GM12865 (cell line): ENCODE measurements at regions not wholly inside any gene's neighbourhood (a gene's known extent, or its start where the extent isn't known, plus 50 kb on each side); places are given as distances from the start of the nearest gene placed in this dataset.
A peak's percentile ranks its signal among the peaks of the same experiment; 100 is the strongest.

Source experiments
- DNase-seq: peaks from one replicate; pipeline ENCODE4 v3.0.0; 2010; ENCODE audit warnings: low read depth
- H3K4me3 ChIP-seq: 2 replicates; pipeline ENCODE4 v1.5.1; 2011; ENCODE audit warnings: mild to moderate bottlenecking, low read depth, low read length, control low read depth
- TF ChIP-seq, protein P1 (sequence below): IDR thresholded peaks from 2 replicates; pipeline ENCODE4 v1.5.1; 2011; ENCODE audit warnings: low read length, control low read depth, low read depth, inconsistent platforms; ENCODE audit not compliant: insufficient read depth; ENCODE audit errors: missing control alignments

GRCh38 chr10:14468023-14468441, 137.3 kb upstream of the FRMD4A start:
- no peak overlapping the region for H3K4me3 ChIP-seq
- TF ChIP-seq, protein P1, sequence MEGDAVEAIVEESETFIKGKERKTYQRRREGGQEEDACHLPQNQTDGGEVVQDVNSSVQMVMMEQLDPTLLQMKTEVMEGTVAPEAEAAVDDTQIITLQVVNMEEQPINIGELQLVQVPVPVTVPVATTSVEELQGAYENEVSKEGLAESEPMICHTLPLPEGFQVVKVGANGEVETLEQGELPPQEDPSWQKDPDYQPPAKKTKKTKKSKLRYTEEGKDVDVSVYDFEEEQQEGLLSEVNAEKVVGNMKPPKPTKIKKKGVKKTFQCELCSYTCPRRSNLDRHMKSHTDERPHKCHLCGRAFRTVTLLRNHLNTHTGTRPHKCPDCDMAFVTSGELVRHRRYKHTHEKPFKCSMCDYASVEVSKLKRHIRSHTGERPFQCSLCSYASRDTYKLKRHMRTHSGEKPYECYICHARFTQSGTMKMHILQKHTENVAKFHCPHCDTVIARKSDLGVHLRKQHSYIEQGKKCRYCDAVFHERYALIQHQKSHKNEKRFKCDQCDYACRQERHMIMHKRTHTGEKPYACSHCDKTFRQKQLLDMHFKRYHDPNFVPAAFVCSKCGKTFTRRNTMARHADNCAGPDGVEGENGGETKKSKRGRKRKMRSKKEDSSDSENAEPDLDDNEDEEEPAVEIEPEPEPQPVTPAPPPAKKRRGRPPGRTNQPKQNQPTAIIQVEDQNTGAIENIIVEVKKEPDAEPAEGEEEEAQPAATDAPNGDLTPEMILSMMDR: no peak
- DNase-seq: no peak

- DNase-seq: no peak
- no peak overlapping the region for H3K4me3 ChIP-seq
- TF ChIP-seq, protein P1: no peak
Measured at GRCh38 chr10:14466257-14466656, 135.5 kb upstream of the FRMD4A start.

GRCh38 chr10:14460447-14460846, 129.7 kb upstream of the FRMD4A start:
- DNase-seq: no peak
- no peak overlapping the region for H3K4me3 ChIP-seq
- TF ChIP-seq, protein P1: no peak

DNA sequence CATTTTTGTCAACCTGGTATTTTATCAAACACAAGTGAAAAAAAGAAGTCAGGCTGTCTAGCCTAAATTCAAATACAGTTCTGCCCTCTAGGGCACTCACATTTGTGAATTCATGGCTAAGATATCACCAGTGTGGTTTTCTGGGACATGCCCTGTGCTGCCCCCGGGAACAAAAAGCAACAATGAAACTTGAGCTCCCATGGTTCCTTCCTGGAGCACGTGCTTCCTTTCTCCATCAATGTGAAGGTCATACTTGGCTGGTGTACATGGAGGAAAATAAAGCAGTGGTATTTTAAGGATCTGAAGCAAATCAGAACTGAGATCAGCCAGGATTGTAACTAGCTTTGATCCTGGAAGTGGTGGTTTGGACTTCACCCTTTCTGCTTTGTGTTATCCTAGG, 128.9 kb upstream of the FRMD4A start:
- TF ChIP-seq, protein P1: no peak
- DNase-seq: no peak
- H3K4me3 ChIP-seq: no peak overlapping the region

- no peak for DNase-seq
- no peak overlapping the region for H3K4me3 ChIP-seq
- TF ChIP-seq, protein P1: no peak
Measured at GRCh38 chr10:14456870-14457266, 126.1 kb upstream of the FRMD4A start.

DNA sequence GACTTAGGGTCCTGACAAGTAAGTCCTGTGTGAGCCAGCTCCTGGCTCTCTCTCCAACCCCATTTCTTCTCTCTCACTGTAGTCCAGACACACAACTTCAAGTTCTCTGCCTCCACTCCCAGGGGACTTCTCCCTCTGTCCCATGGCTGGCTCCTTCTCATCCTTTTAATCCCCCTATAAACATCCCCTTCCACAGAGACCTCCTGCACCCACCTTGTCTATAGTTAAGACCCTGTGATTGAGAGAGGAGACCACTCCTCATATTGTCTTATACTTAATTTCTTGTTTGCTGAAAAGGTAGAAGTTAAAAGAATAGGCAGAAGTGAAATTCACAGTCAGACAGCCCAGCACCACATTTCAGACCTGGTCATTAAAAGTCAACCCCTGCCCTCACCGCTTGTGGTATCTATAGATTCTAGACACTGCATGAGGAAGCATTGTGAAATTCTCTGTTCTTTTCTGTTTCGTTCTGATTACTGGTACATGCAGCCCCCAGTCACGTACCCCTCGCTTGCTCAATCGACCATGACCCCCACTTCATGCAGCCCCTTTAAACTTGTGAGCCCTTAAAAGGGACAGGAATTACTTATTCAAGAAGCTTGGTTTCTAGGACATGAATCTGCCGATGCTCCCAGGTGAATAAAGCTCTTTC, 125.6 kb upstream of the FRMD4A start:
- peak; percentile 9 for DNase-seq
- TF ChIP-seq, protein P1: no peak
- H3K4me3 ChIP-seq: no peak overlapping the region

DNA sequence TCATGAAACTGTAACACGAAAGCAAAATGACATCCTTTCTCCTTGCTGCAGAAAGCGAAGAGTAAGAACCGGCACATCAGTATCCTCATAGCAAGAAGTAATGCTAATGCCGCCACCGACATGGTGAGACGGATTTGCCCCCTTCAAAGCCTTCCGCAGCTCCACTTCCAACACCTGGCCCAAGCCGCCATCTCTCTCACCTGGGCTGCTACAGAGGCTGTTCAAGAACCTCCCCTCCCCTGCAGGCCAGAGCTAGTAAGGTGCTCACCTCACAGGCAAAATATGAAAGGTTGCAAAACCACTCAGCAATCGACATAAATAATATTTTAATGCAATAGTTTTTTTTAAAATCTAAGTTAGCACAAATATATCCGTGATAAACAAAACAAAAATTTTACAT, 123.9 kb upstream of the FRMD4A start:
- TF ChIP-seq, protein P1: no peak
- H3K4me3 ChIP-seq: no peak overlapping the region
- DNase-seq: no peak
